H9 (cell line): ENCODE measurements at regions not wholly inside any gene's neighbourhood (a gene's known extent, or its start where the extent isn't known, plus 50 kb on each side); places are given as distances from the start of the nearest gene placed in this dataset.

ENCODE experiments used
- DNase-seq: peaks from one replicate; pipeline ENCODE4 v3.0.0-alpha.2; 2017
- H2AFZ ChIP-seq: one replicate; pipeline ENCODE4 v1.6.1; 2013; ENCODE audit warnings: mild to moderate bottlenecking, low read length, control low read depth, moderate library complexity
- H2AK5ac ChIP-seq: 2 replicates; pipeline ENCODE4 v1.6.1; 2013; ENCODE audit warnings: low read length, control low read depth, mixed read lengths; ENCODE audit not compliant: insufficient read length
- H2BK120ac ChIP-seq: one replicate; pipeline ENCODE4 v1.6.1; 2013; ENCODE audit warnings: low read depth, mild to moderate bottlenecking, low read length, control low read depth, inconsistent platforms; ENCODE audit not compliant: poor library complexity, severe bottlenecking
- H2BK12ac ChIP-seq: 2 replicates; pipeline ENCODE4 v1.6.1; 2013; ENCODE audit warnings: low read length, control low read depth, mixed read lengths, low read depth; ENCODE audit not compliant: insufficient read length
- H2BK15ac ChIP-seq: 2 replicates; pipeline ENCODE4 v1.6.1; 2013; ENCODE audit warnings: low read depth, low read length, control low read depth
- H2BK20ac ChIP-seq: one replicate; pipeline ENCODE4 v1.6.1; 2013; ENCODE audit warnings: low read depth, mild to moderate bottlenecking, low read length, control low read depth, inconsistent platforms; ENCODE audit not compliant: poor library complexity, severe bottlenecking
- H2BK5ac ChIP-seq: 2 replicates; pipeline ENCODE4 v1.6.1; 2013; ENCODE audit warnings: low read length, control low read depth, mixed read lengths; ENCODE audit not compliant: insufficient read length
- H3K14ac ChIP-seq: 2 replicates; pipeline ENCODE4 v1.6.1; 2013; ENCODE audit warnings: low read length, control low read depth; ENCODE audit not compliant: insufficient read depth
- H3K18ac ChIP-seq: 2 replicates; pipeline ENCODE4 v1.6.1; 2013; ENCODE audit warnings: low read depth, mild to moderate bottlenecking, mixed read lengths, low read length, control low read depth; ENCODE audit not compliant: insufficient read length
- H3K23ac ChIP-seq: 2 replicates; pipeline ENCODE4 v1.6.1; 2013; ENCODE audit warnings: low read length, control low read depth, mixed read lengths, low read depth; ENCODE audit not compliant: insufficient read length
- H3K23me2 ChIP-seq: 2 replicates; pipeline ENCODE4 v1.6.1; 2013; ENCODE audit warnings: low read depth, mild to moderate bottlenecking, mixed read lengths, low read length, control low read depth; ENCODE audit not compliant: insufficient read length, poor library complexity, severe bottlenecking
- H3K27ac ChIP-seq: 2 replicates; pipeline ENCODE4 v1.5.1; 2013; ENCODE audit warnings: low read length, control low read depth, mixed read lengths, low read depth; ENCODE audit not compliant: insufficient read length
- H3K27me3 ChIP-seq: 2 replicates; pipeline ENCODE4 v1.6.1; 2013; ENCODE audit warnings: low read length, control low read depth, inconsistent platforms; ENCODE audit not compliant: insufficient read depth
- H3K4ac ChIP-seq: 2 replicates; pipeline ENCODE4 v1.6.1; 2013; ENCODE audit warnings: low read depth, mild to moderate bottlenecking, control low read depth, inconsistent platforms, low read length, moderate library complexity
- H3K4me1 ChIP-seq: 2 replicates; pipeline ENCODE4 v1.6.1; 2013; ENCODE audit warnings: low read length, control low read depth, inconsistent platforms; ENCODE audit not compliant: insufficient read depth
- H3K4me2 ChIP-seq: 2 replicates; pipeline ENCODE4 v1.6.1; 2013; ENCODE audit warnings: low read length, control low read depth, mixed read lengths; ENCODE audit not compliant: insufficient read length, insufficient read depth
- H3K56ac ChIP-seq: 2 replicates; pipeline ENCODE4 v1.6.1; 2013; ENCODE audit warnings: low read depth, mild to moderate bottlenecking, mixed read lengths, low read length, control low read depth; ENCODE audit not compliant: insufficient read length
- H3K79me1 ChIP-seq: 2 replicates; pipeline ENCODE4 v1.6.1; 2013; ENCODE audit warnings: low read depth, mild to moderate bottlenecking, moderate library complexity, low read length, control low read depth, inconsistent platforms; ENCODE audit not compliant: insufficient read depth, poor library complexity, severe bottlenecking
- H3K79me2 ChIP-seq: 2 replicates; pipeline ENCODE4 v1.6.1; 2013; ENCODE audit warnings: low read length, control low read depth, inconsistent platforms; ENCODE audit not compliant: insufficient read depth
- H3K9ac ChIP-seq: 2 replicates; pipeline ENCODE4 v1.6.1; 2013; ENCODE audit warnings: low read length, control low read depth, mixed read lengths; ENCODE audit not compliant: insufficient read length; ENCODE audit errors: extremely low read depth
- H3K9me3 ChIP-seq: one replicate; pipeline ENCODE4 v1.6.1; 2013; ENCODE audit warnings: low read depth, low read length, inconsistent platforms; ENCODE audit not compliant: control insufficient read depth
- H3T11ph ChIP-seq: one replicate; pipeline ENCODE4 v1.6.1; 2013; ENCODE audit warnings: mild to moderate bottlenecking, low read length, control low read depth, inconsistent platforms
- H4K20me1 ChIP-seq: one replicate; pipeline ENCODE4 v1.6.1; 2013; ENCODE audit not compliant: control insufficient read depth, insufficient read length, insufficient read depth
- H4K5ac ChIP-seq: 2 replicates; pipeline ENCODE4 v1.6.1; 2013; ENCODE audit warnings: low read depth, mild to moderate bottlenecking, mixed read lengths, low read length, control low read depth; ENCODE audit not compliant: insufficient read length
- H4K8ac ChIP-seq: replicated peaks from 2 replicates; pipeline ENCODE4 v1.6.1; 2013; ENCODE audit warnings: low read length, control low read depth, mixed read lengths, low read depth; ENCODE audit not compliant: insufficient read length
- H4K91ac ChIP-seq: 2 replicates; pipeline ENCODE4 v1.6.1; 2013; ENCODE audit warnings: low read depth, mild to moderate bottlenecking, moderate library complexity, mixed read lengths, low read length, control low read depth; ENCODE audit not compliant: insufficient read length
- H3K27ac Mint-ChIP-seq, 3 experiments: 2 replicates in 2 of 3; 3 replicates in 1 of 3; pipeline ENCODE4 v1.8.0; 2020 to 2021; ENCODE audit warnings: mixed read lengths in 3 of 3, mild to moderate bottlenecking in 1 of 3, moderate library complexity in 1 of 3
- H3K27me3 Mint-ChIP-seq: 2 replicates; pipeline ENCODE4 v1.8.0; 2021; ENCODE audit warnings: low read depth, mild to moderate bottlenecking, moderate library complexity, mixed read lengths
- H3K36me3 Mint-ChIP-seq, 3 experiments: 2 replicates in 2 of 3; 3 replicates in 1 of 3; pipeline ENCODE4 v1.8.0; 2020 to 2021; ENCODE audit warnings: low read depth in 3 of 3, mixed read lengths in 3 of 3; ENCODE audit not compliant: insufficient read depth in 1 of 3
- H3K4me1 Mint-ChIP-seq, 2 experiments: 2 replicates each; pipeline ENCODE4 v1.8.0; 2020; ENCODE audit warnings: mixed read lengths in 2 of 2
- H3K4me3 Mint-ChIP-seq, 2 experiments: 2 replicates in 1 of 2; 3 replicates in 1 of 2; pipeline ENCODE4 v1.8.0; 2020 to 2021; ENCODE audit warnings: mild to moderate bottlenecking in 2 of 2, mixed read lengths in 2 of 2, moderate library complexity in 1 of 2
- H3K9me3 Mint-ChIP-seq, 2 experiments: 2 replicates in 1 of 2; 3 replicates in 1 of 2; pipeline ENCODE4 v1.8.0; 2020; ENCODE audit warnings: mild to moderate bottlenecking in 2 of 2, mixed read lengths in 2 of 2, moderate library complexity in 1 of 2
- WGBS: extraction: QIAGEN DNeasy Blood & Tissue Kit; methylation state at CpG from one replicate; pipeline ENCODE4 v1.1.7; 2013; ENCODE audit warnings: missing lambda C conversion rate, low lambda C conversion rate, mixed read lengths; ENCODE audit not compliant: insufficient read length; ENCODE audit errors: extremely low coverage; 5-methylcytosine and 5-hydroxymethylcytosine counted together
- TF ChIP-seq, protein P1 (sequence below): fragments of 200-600 bp; sonication (generic); conservative IDR thresholded peaks from 3 replicates; pipeline ENCODE4 v1.8.0; 2021; ENCODE audit warnings: antibody characterized with exemption, mild to moderate bottlenecking

DNA sequence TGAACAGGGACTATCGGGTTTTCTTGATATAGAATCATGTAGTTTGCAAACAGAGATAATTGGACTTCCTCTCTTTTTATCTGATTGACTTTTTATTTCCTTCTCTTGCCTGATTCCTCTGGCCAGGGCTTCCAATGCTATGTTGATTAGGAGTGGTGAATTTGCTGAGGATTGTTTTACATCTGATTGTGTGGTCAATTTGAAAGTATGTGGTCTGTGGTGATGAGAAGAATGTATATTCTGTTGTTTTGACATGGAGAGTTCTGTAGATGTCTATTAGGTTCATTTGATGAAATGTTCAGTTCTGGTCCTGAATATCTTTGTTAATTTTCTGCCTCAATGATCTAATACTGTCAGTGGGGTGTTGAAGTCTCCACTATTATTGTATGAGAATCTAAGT lies 713.2 kb upstream of the CCDC179 start:
- Histone ChIP-seq H4K8ac (no peak overlapping the region), H2AFZ (no peak overlapping the region), H3K79me2 (no peaks in the 10 kb centered on the region), H3K27ac (no peak overlapping the region), H3K56ac (no peak overlapping the region), H2AK5ac (no peak overlapping the region), H2BK12ac (no peak overlapping the region), H2BK15ac (no peak overlapping the region), H3K4ac (no peak overlapping the region), H3K27me3 (no peaks in the 10 kb centered on the region), H3K14ac (no peak overlapping the region), H3K18ac (no peak overlapping the region), H4K5ac (no peak overlapping the region), H3K23ac (no peak overlapping the region), H3K4me2 (no peak overlapping the region), H3T11ph (no peak overlapping the region), H2BK20ac (no peak overlapping the region), H4K20me1 (no peaks in the 10 kb centered on the region), H4K91ac (no peak overlapping the region), H3K9me3 (no peaks in the 10 kb centered on the region), H3K4me1 (no peaks in the 10 kb centered on the region), H3K23me2 (no peaks in the 10 kb centered on the region), H2BK120ac (no peak overlapping the region), H3K79me1 (no peaks in the 10 kb centered on the region), H2BK5ac (no peak overlapping the region), H3K9ac (no peak overlapping the region)
- no CpG with 5 or more reads among the region's 1 CpG for WGBS
- Mint-ChIP-seq H3K27me3 (no peaks in the 10 kb centered on the region), H3K4me3 (no peak overlapping the region), H3K9me3 (no peaks in the 10 kb centered on the region), H3K36me3 (no peaks in the 10 kb centered on the region), H3K4me1 (peaks cover 5% of the 10 kb centered on the region in 2 experiments), H3K27ac (no peak overlapping the region)
- DNase-seq = no peak
- TF ChIP-seq, protein P1, sequence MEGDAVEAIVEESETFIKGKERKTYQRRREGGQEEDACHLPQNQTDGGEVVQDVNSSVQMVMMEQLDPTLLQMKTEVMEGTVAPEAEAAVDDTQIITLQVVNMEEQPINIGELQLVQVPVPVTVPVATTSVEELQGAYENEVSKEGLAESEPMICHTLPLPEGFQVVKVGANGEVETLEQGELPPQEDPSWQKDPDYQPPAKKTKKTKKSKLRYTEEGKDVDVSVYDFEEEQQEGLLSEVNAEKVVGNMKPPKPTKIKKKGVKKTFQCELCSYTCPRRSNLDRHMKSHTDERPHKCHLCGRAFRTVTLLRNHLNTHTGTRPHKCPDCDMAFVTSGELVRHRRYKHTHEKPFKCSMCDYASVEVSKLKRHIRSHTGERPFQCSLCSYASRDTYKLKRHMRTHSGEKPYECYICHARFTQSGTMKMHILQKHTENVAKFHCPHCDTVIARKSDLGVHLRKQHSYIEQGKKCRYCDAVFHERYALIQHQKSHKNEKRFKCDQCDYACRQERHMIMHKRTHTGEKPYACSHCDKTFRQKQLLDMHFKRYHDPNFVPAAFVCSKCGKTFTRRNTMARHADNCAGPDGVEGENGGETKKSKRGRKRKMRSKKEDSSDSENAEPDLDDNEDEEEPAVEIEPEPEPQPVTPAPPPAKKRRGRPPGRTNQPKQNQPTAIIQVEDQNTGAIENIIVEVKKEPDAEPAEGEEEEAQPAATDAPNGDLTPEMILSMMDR = no peak
